HL-60 (cell line): ENCODE measurements at regions not wholly inside any gene's neighbourhood (a gene's known extent, or its start where the extent isn't known, plus 50 kb on each side); places are given as distances from the start of the nearest gene placed in this dataset.

ENCODE experiments used
- CTCF ChIP-seq: IDR thresholded peaks from one replicate; pipeline ENCODE4 v1.5.1; 2011; ENCODE audit warnings: low read length, control low read depth, inconsistent platforms; ENCODE audit not compliant: insufficient read depth
- GABPA ChIP-seq: IDR thresholded peaks from 2 replicates; pipeline ENCODE4 v1.6.1; 2012; ENCODE audit warnings: low read depth
- POLR2AphosphoS5 ChIP-seq: IDR thresholded peaks from 2 replicates; pipeline ENCODE4 v1.6.1; 2012; ENCODE audit warnings: low read depth
- REST ChIP-seq: IDR thresholded peaks from 2 replicates; pipeline ENCODE4 v1.6.1; 2012; ENCODE audit warnings: low read depth; ENCODE audit not compliant: insufficient replicate concordance
- SPI1 ChIP-seq: IDR thresholded peaks from 2 replicates; pipeline ENCODE4 v1.6.1; 2012; ENCODE audit warnings: low read depth, mild to moderate bottlenecking, borderline replicate concordance

DNA sequence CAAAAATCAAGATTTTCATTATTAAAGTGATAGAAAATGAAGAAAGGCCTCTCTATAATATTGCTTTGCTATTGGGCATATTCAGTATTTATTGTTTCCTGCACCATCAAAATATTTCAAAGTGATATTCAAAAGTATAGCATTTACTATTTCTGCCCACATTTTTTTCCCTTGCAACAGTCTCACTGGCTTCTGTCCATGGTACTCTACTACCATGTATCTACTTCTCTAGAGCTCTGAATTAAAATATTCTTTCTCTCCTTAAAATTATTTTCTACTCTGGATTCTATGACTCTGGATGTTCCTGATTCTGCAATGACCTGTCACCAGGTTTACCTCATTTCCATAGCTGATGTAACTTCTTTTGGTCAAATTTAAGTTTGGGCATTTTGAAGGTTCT, 1508.3 kb upstream of the PRR20A start:
- no peak for TF ChIP-seq CTCF
- no peak for TF ChIP-seq POLR2AphosphoS5
- TF ChIP-seq GABPA: no peak
- peak; percentile 87 for TF ChIP-seq REST
- no peak for TF ChIP-seq SPI1
